Type B pancreatic cell (in vitro differentiated cells): ENCODE measurements at regions not wholly inside any gene's neighbourhood (a gene's known extent, or its start where the extent isn't known, plus 50 kb on each side); places are given as distances from the start of the nearest gene placed in this dataset.

Experiments used
- DNase-seq: peaks from one replicate; pipeline ENCODE4 v3.0.0; 2021; ENCODE audit warnings: mixed read lengths; ENCODE audit not compliant: unreplicated experiment; ENCODE audit errors: extremely low spot score
- H3K27ac Mint-ChIP-seq: 2 replicates; pipeline ENCODE4 v1.8.0; 2021; ENCODE audit warnings: mild to moderate bottlenecking, mixed read lengths
- H3K27me3 Mint-ChIP-seq: 2 replicates; pipeline ENCODE4 v1.8.0; 2021; ENCODE audit warnings: mixed read lengths
- H3K36me3 Mint-ChIP-seq: 2 replicates; pipeline ENCODE4 v1.8.0; 2021; ENCODE audit warnings: mixed read lengths
- H3K4me1 Mint-ChIP-seq: one replicate; pipeline ENCODE4 v1.8.0; 2021; ENCODE audit warnings: mixed read lengths; ENCODE audit not compliant: unreplicated experiment
- H3K4me3 Mint-ChIP-seq: 2 replicates; pipeline ENCODE4 v1.8.0; 2021; ENCODE audit warnings: mild to moderate bottlenecking, mixed read lengths
- H3K9me3 Mint-ChIP-seq: 2 replicates; pipeline ENCODE4 v1.8.0; 2021; ENCODE audit warnings: mixed read lengths
- CTCF ChIP-seq: fragments of 200-600 bp; sonication (generic); conservative IDR thresholded peaks from 2 replicates; pipeline ENCODE4 v1.5.0; 2021; ENCODE audit warnings: antibody characterized with exemption, mild to moderate bottlenecking

- Mint-ChIP-seq H3K9me3 (peaks cover 5% of the 10 kb centered on the region), H3K4me1 (peaks cover 4% of the 10 kb centered on the region), H3K27ac (no peak overlapping the region), H3K4me3 (no peak overlapping the region), H3K36me3 (no peaks in the 10 kb centered on the region), H3K27me3 (no peaks in the 10 kb centered on the region)
- TF ChIP-seq CTCF: no peak
- no peak for DNase-seq
These were observed 94.7 kb upstream of the TGFBR2 start for GRCh38 chr3:30511524-30512251.

GRCh38 chr3:30512576-30512975 lies 93.8 kb upstream of the TGFBR2 start:
- no peak overlapping the region for H3K27ac Mint-ChIP-seq
- no peak for TF ChIP-seq CTCF
- H3K9me3 Mint-ChIP-seq: peaks cover 5% of the 10 kb centered on the region
- no peaks in the 10 kb centered on the region for H3K27me3 Mint-ChIP-seq
- no peaks in the 10 kb centered on the region for H3K36me3 Mint-ChIP-seq
- no peak overlapping the region for H3K4me3 Mint-ChIP-seq
- no peak for DNase-seq
- peaks cover 4% of the 10 kb centered on the region for H3K4me1 Mint-ChIP-seq

GRCh38 chr3:30513374-30514152 lies 92.8 kb upstream of the TGFBR2 start:
- no peak overlapping the region for H3K27ac Mint-ChIP-seq
- no peak overlapping the region for H3K4me3 Mint-ChIP-seq
- no peak for TF ChIP-seq CTCF
- H3K36me3 Mint-ChIP-seq: no peaks in the 10 kb centered on the region
- peaks cover 5% of the 10 kb centered on the region for H3K9me3 Mint-ChIP-seq
- H3K27me3 Mint-ChIP-seq: no peaks in the 10 kb centered on the region
- DNase-seq: no peak
- peaks cover 4% of the 10 kb centered on the region for H3K4me1 Mint-ChIP-seq

- no peak for DNase-seq
- no peak overlapping the region for H3K27ac Mint-ChIP-seq
- H3K36me3 Mint-ChIP-seq: no peaks in the 10 kb centered on the region
- no peak overlapping the region for H3K4me3 Mint-ChIP-seq
- peaks cover 4% of the 10 kb centered on the region for H3K4me1 Mint-ChIP-seq
- H3K27me3 Mint-ChIP-seq: no peaks in the 10 kb centered on the region
- TF ChIP-seq CTCF: no peak
- H3K9me3 Mint-ChIP-seq: peaks cover 5% of the 10 kb centered on the region
These were observed 90.2 kb upstream of the TGFBR2 start for GRCh38 chr3:30516238-30516637.

- no peaks in the 10 kb centered on the region for H3K4me1 Mint-ChIP-seq
These were observed 88.1 kb upstream of the TGFBR2 start for GRCh38 chr3:30518181-30518864.

More at GRCh38 chr3:30518181-30518864, 88.1 kb upstream of the TGFBR2 start:
- Mint-ChIP-seq H3K27ac (no peak overlapping the region), H3K4me3 (no peak overlapping the region), H3K27me3 (no peaks in the 10 kb centered on the region), H3K9me3 (peaks cover 5% of the 10 kb centered on the region), H3K36me3 (no peaks in the 10 kb centered on the region)
- no peak for DNase-seq
- TF ChIP-seq CTCF: no peak
